IMR-90 (cell line): ENCODE measurements at regions not wholly inside any gene's neighbourhood (a gene's known extent, or its start where the extent isn't known, plus 50 kb on each side); places are given as distances from the start of the nearest gene placed in this dataset.

Experiments
- ATAC-seq: fragments of 200-7000 bp; cut with Tn5 transposase; 2 replicates; pipeline ENCODE4 v1.9.1; 2020; ENCODE audit warnings: low read depth, mild to moderate bottlenecking, moderate library complexity
- BruUV-seq: library from RNA; stranded (reverse); fragments of 400-500 nt; replicated peaks from 2 replicates; lab custom pipeline; 2021; lab: Mats Ljungman, UMichigan
- CTCF ChIA-PET: fragments of 300-600 bp; formaldehyde crosslinking; extraction: SDS; loops from one replicate; lab custom pipeline; 2021; ENCODE audit warnings: antibody characterized with exemption; lab: Yijun Ruan, JAX
- POLR2A ChIA-PET: fragments of 300-600 bp; sonication (Branson Sonifier 250); formaldehyde crosslinking; loops from one replicate; lab custom pipeline; 2022; ENCODE audit warnings: antibody characterized with exemption; ENCODE audit not compliant: unreplicated experiment; lab: Charles Lee
- DNase-seq: peaks from one replicate; pipeline ENCODE4 v3.0.0; 2013
- H2AFZ ChIP-seq: replicated peaks from 2 replicates; pipeline ENCODE3; 2013; ENCODE audit warnings: low read length, mild to moderate bottlenecking; ENCODE audit not compliant: poor library complexity
- H2AK5ac ChIP-seq: 2 replicates; pipeline ENCODE4 v1.6.1; 2013; ENCODE audit warnings: low read depth, low read length, inconsistent platforms
- H2AK9ac ChIP-seq: replicated peaks from 2 replicates; pipeline ENCODE3; 2013; ENCODE audit warnings: mild to moderate bottlenecking, low read depth, low read length, moderate library complexity; ENCODE audit not compliant: poor library complexity
- H2BK120ac ChIP-seq: 2 replicates; pipeline ENCODE4 v1.6.1; 2013; ENCODE audit warnings: low read depth, low read length, inconsistent platforms
- H2BK15ac ChIP-seq: 3 replicates; pipeline ENCODE4 v1.6.1; 2013; ENCODE audit warnings: low read depth, low read length, inconsistent platforms
- H2BK20ac ChIP-seq: 2 replicates; pipeline ENCODE4 v1.6.1; 2013; ENCODE audit warnings: low read depth, mild to moderate bottlenecking, inconsistent platforms, low read length, moderate library complexity
- H2BK5ac ChIP-seq: 2 replicates; pipeline ENCODE4 v1.6.1; 2013; ENCODE audit warnings: mild to moderate bottlenecking, low read depth, low read length, inconsistent platforms; ENCODE audit not compliant: poor library complexity, severe bottlenecking
- H3K14ac ChIP-seq: replicated peaks from 2 replicates; pipeline ENCODE4 v1.6.1; 2013; ENCODE audit warnings: low read depth, low read length, inconsistent platforms
- H3K18ac ChIP-seq: 2 replicates; pipeline ENCODE4 v1.6.1; 2013; ENCODE audit warnings: low read depth, low read length, control low read depth
- H3K23ac ChIP-seq: 2 replicates; pipeline ENCODE4 v1.6.1; 2013; ENCODE audit warnings: low read depth, low read length, inconsistent platforms
- H3K27ac ChIP-seq: 2 replicates; pipeline ENCODE4 v1.5.1; 2013; ENCODE audit warnings: mild to moderate bottlenecking, control low read depth, low read length; ENCODE audit not compliant: insufficient read depth
- H3K27me3 ChIP-seq: 2 replicates; pipeline ENCODE4 v1.6.1; 2013; ENCODE audit warnings: low read length; ENCODE audit not compliant: control insufficient read depth, insufficient read depth
- H3K36me3 ChIP-seq: 2 replicates; pipeline ENCODE4 v1.6.1; 2013; ENCODE audit warnings: low read length, mixed read lengths; ENCODE audit not compliant: control insufficient read depth, insufficient read depth
- H3K4ac ChIP-seq: 2 replicates; pipeline ENCODE4 v1.6.1; 2013; ENCODE audit warnings: low read depth, low read length, inconsistent platforms
- H3K4me1 ChIP-seq: 2 replicates; pipeline ENCODE4 v1.6.1; 2013; ENCODE audit warnings: low read length, mixed read lengths; ENCODE audit not compliant: control insufficient read depth, insufficient read depth
- H3K4me2 ChIP-seq: 2 replicates; pipeline ENCODE4 v1.6.1; 2013; ENCODE audit warnings: low read depth, mild to moderate bottlenecking, control low read depth, low read length, moderate library complexity
- H3K4me3 ChIP-seq: 2 replicates; pipeline ENCODE4 v1.5.1; 2013; ENCODE audit warnings: low read depth, mild to moderate bottlenecking, control low read depth, low read length, moderate library complexity; ENCODE audit not compliant: insufficient read depth
- H3K56ac ChIP-seq: 2 replicates; pipeline ENCODE4 v1.6.1; 2013; ENCODE audit warnings: low read length, inconsistent platforms; ENCODE audit not compliant: insufficient read depth; ENCODE audit errors: extremely low read depth
- H3K79me1 ChIP-seq, 2 experiments: 2 replicates each; pipeline ENCODE4 v1.6.1; 2013; ENCODE audit warnings: low read length in 2 of 2, inconsistent platforms in 1 of 2, low read depth in 1 of 2
- H3K9ac ChIP-seq: 2 replicates; pipeline ENCODE4 v1.6.1; 2013; ENCODE audit warnings: low read depth, low read length, control low read depth
- H3K9me1 ChIP-seq: 2 replicates; pipeline ENCODE4 v1.6.1; 2013; ENCODE audit warnings: low read length, inconsistent platforms; ENCODE audit not compliant: insufficient read depth
- H3K9me3 ChIP-seq: 2 replicates; pipeline ENCODE4 v1.6.1; 2013; ENCODE audit warnings: low read length; ENCODE audit not compliant: control insufficient read depth, insufficient read depth
- H4K20me1 ChIP-seq: 2 replicates; pipeline ENCODE4 v1.6.1; 2013; ENCODE audit warnings: low read length, inconsistent platforms; ENCODE audit not compliant: insufficient read depth
- H4K5ac ChIP-seq: 2 replicates; pipeline ENCODE4 v1.6.1; 2013; ENCODE audit warnings: mild to moderate bottlenecking, low read depth, low read length, control low read depth
- H4K8ac ChIP-seq, 2 experiments: 2 replicates each; pipeline ENCODE4 v1.6.1; 2013; ENCODE audit warnings: low read depth in 2 of 2, low read length in 2 of 2, control low read depth in 1 of 2, inconsistent platforms in 1 of 2
- H4K91ac ChIP-seq: 2 replicates; pipeline ENCODE4 v1.6.1; 2013; ENCODE audit warnings: low read depth, low read length, inconsistent platforms; ENCODE audit not compliant: insufficient read depth
- MAFK ChIP-seq: IDR thresholded peaks from 2 replicates; pipeline ENCODE4 v1.6.1; 2012; ENCODE audit warnings: low read depth, low read length, improper control_type of control experiment
- MXI1 ChIP-seq: IDR thresholded peaks from 2 replicates; pipeline ENCODE4 v1.6.1; 2012; ENCODE audit warnings: low read depth, mild to moderate bottlenecking, low read length, moderate library complexity, borderline replicate concordance
- RAD21 ChIP-seq: IDR thresholded peaks from 2 replicates; pipeline ENCODE4 v1.6.1; 2012; ENCODE audit warnings: low read length, improper control_type of control experiment
- WGBS, 2 experiments: methylation state at CpG; one replicate each; pipeline versions ENCODE4 v1.1.5 to v1.1.7; 2013; ENCODE audit warnings: missing lambda C conversion rate in 2 of 2; ENCODE audit not compliant: insufficient read length in 1 of 2; ENCODE audit errors: extremely low coverage in 2 of 2; 5-methylcytosine and 5-hydroxymethylcytosine counted together
- dilution Hi-C: fragments of 300-500 bp; cut with HindIII; formaldehyde crosslinking; loops from one replicate; pipeline ENCODE4 v1.14.3; 2018; ENCODE audit warnings: low sequenced_read_pairs; ENCODE audit not compliant: unreplicated experiment
- in situ Hi-C: fragments of 300-500 bp; cut with MboI; formaldehyde crosslinking; loops from 3 replicates; pipeline ENCODE4 v1.14.3; 2019; ENCODE audit warnings: low sequenced_read_pairs, inconsistent platforms, mixed read lengths
- intact Hi-C: fragments of 100-400 bp; cut with micrococcal nuclease; formaldehyde crosslinking; loops from 2 replicates; pipeline ENCODE4 v1.10.0; 2022
- TF ChIP-seq, protein P1 (sequence below): conservative IDR thresholded peaks from 2 replicates; pipeline ENCODE4 v1.5.1; 2012; ENCODE audit warnings: mild to moderate bottlenecking, low read depth, low read length, improper control_type of control experiment
- TF ChIP-seq, protein P2 (sequence below): fragments of 150-350 bp; IDR thresholded peaks from 2 replicates; pipeline ENCODE4 v1.6.1; 2016; ENCODE audit warnings: low read depth, mild to moderate bottlenecking, low read length, moderate library complexity, borderline replicate concordance

DNA sequence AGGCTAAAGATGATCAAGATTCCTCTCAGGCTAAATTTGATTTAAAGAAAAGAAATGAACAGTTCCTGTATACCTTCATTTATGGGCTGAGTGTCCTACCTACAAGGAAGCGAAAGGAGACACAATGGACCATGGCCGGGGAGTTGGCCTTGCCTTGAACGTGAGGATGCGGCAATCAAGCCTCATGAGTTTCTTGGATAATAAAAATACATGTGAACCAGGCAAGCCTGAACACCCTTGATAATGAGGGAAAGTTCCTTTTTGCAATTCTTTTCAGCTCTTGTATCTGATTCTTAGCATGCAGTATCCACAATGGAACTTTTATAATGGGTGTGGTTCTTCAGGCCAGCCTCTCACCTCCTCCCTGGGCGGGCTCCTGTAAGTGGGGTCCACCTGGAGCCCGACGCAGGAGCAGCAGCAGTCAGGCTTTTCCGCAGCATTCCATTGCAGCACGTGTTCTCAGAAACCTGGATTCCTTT is 83.8 kb downstream of the RNASET2 start:
- dilution Hi-C loops (no loop called here), in situ Hi-C loops (no loop called here), intact Hi-C loops (no loop called here)
- H3K27me3 ChIP-seq = no peaks in the 10 kb centered on the region
- no peak overlapping the region for H4K8ac ChIP-seq
- no peak overlapping the region for H3K4me3 ChIP-seq
- no peaks in the 10 kb centered on the region for H3K79me1 ChIP-seq
- no peaks in the 10 kb centered on the region for H3K9me1 ChIP-seq
- H2BK120ac ChIP-seq = no peak overlapping the region
- 17% methylated on average over 4 of the region's 9 CpGs; no CpG with 5 or more reads in 1 of the 2 experiments for WGBS, 2 experiments
- no peak overlapping the region for H2BK15ac ChIP-seq
- H3K36me3 ChIP-seq = no peaks in the 10 kb centered on the region
- no peak overlapping the region for H3K56ac ChIP-seq
- ChIA-PET POLR2A (interaction anchor here (1.1 kb wide), 1 partner anchor 12 kb away, joined by 5 read pairs; no protein-coding TSS in a partner anchor), CTCF (interaction anchor here (1.0 kb wide), 1 partner anchor 9 kb away, joined by 3 read pairs; no protein-coding TSS in a partner anchor)
- H3K18ac ChIP-seq = no peak overlapping the region
- no peak overlapping the region for H2AK9ac ChIP-seq
- no peak overlapping the region for H3K4me2 ChIP-seq
- H3K14ac ChIP-seq = no peak overlapping the region
- H2AFZ ChIP-seq = no peak overlapping the region
- ATAC-seq = no peak
- no peak overlapping the region for H2BK5ac ChIP-seq
- no peak overlapping the region for H2BK20ac ChIP-seq
- no peak overlapping the region for H3K9ac ChIP-seq
- H3K27ac ChIP-seq = no peak overlapping the region
- H3K4me1 ChIP-seq = no peaks in the 10 kb centered on the region
- H2AK5ac ChIP-seq = no peak overlapping the region
- no peak for DNase-seq
- H3K9me3 ChIP-seq = no peaks in the 10 kb centered on the region
- TF ChIP-seq MAFK (no peak), MXI1 (no peak), RAD21 (no peak)
- TF ChIP-seq, protein P1, sequence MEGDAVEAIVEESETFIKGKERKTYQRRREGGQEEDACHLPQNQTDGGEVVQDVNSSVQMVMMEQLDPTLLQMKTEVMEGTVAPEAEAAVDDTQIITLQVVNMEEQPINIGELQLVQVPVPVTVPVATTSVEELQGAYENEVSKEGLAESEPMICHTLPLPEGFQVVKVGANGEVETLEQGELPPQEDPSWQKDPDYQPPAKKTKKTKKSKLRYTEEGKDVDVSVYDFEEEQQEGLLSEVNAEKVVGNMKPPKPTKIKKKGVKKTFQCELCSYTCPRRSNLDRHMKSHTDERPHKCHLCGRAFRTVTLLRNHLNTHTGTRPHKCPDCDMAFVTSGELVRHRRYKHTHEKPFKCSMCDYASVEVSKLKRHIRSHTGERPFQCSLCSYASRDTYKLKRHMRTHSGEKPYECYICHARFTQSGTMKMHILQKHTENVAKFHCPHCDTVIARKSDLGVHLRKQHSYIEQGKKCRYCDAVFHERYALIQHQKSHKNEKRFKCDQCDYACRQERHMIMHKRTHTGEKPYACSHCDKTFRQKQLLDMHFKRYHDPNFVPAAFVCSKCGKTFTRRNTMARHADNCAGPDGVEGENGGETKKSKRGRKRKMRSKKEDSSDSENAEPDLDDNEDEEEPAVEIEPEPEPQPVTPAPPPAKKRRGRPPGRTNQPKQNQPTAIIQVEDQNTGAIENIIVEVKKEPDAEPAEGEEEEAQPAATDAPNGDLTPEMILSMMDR = no peak
- TF ChIP-seq, protein P2, sequence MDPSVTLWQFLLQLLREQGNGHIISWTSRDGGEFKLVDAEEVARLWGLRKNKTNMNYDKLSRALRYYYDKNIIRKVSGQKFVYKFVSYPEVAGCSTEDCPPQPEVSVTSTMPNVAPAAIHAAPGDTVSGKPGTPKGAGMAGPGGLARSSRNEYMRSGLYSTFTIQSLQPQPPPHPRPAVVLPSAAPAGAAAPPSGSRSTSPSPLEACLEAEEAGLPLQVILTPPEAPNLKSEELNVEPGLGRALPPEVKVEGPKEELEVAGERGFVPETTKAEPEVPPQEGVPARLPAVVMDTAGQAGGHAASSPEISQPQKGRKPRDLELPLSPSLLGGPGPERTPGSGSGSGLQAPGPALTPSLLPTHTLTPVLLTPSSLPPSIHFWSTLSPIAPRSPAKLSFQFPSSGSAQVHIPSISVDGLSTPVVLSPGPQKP = no peak
- no peak overlapping the region for H3K4ac ChIP-seq
- H4K5ac ChIP-seq = no peak overlapping the region
- no peaks in the 10 kb centered on the region for H4K20me1 ChIP-seq
- BruUV-seq = no TSS peak
- no peak overlapping the region for H3K23ac ChIP-seq
- no peak overlapping the region for H4K91ac ChIP-seq
